GM19328 (cell line): ENCODE measurements at regions not wholly inside any gene's neighbourhood (a gene's known extent, or its start where the extent isn't known, plus 50 kb on each side); places are given as distances from the start of the nearest gene placed in this dataset.

Experiments used
- ATAC-seq: cut with Tn5 transposase; IDR thresholded peaks from one replicate; pipeline ENCODE4 v1.9.1; 2021; ENCODE audit warnings: mild to moderate bottlenecking, moderate library complexity; ENCODE audit not compliant: unreplicated experiment

- ATAC-seq, result no peak
Measured at GRCh38 chr1:88247666-88248065, 436.4 kb upstream of the PKN2 start.

- no peak for ATAC-seq
Measured at GRCh38 chr1:88250915-88251314, 433.2 kb upstream of the PKN2 start.

GRCh38 chr1:88252745-88253144 is 431.3 kb upstream of the PKN2 start:
- ATAC-seq, result no peak

GRCh38 chr1:88265606-88266005 is 418.5 kb upstream of the PKN2 start:
- ATAC-seq, result no peak

- no peak for ATAC-seq
Measured at GRCh38 chr1:88266051-88266450, 418.0 kb upstream of the PKN2 start.

- no peak for ATAC-seq
Measured at GRCh38 chr1:88272216-88272615, 411.9 kb upstream of the PKN2 start.

GRCh38 chr1:88274431-88274830 is 409.6 kb upstream of the PKN2 start:
- ATAC-seq, result no peak

- ATAC-seq, result no peak
Measured at GRCh38 chr1:88275259-88275862, 408.7 kb upstream of the PKN2 start.

GRCh38 chr1:88276163-88276562 is 407.9 kb upstream of the PKN2 start:
- ATAC-seq, result no peak

- no peak for ATAC-seq
Measured at GRCh38 chr1:88284066-88284465, 400.0 kb upstream of the PKN2 start.

- ATAC-seq, result no peak
Measured at GRCh38 chr1:88284666-88285366, 399.3 kb upstream of the PKN2 start.

GRCh38 chr1:88286716-88287115 is 397.4 kb upstream of the PKN2 start:
- no peak for ATAC-seq

- ATAC-seq, result no peak
Measured at GRCh38 chr1:88288571-88288970, 395.5 kb upstream of the PKN2 start.

- ATAC-seq, result no peak
Measured at GRCh38 chr1:88289401-88290102, 394.5 kb upstream of the PKN2 start.

GRCh38 chr1:88291611-88292354 is 392.3 kb upstream of the PKN2 start:
- no peak for ATAC-seq

GRCh38 chr1:88293691-88294190 is 390.3 kb upstream of the PKN2 start:
- ATAC-seq, result no peak

GRCh38 chr1:88296227-88296626 is 387.8 kb upstream of the PKN2 start:
- ATAC-seq, result no peak

GRCh38 chr1:88296642-88297041 is 387.4 kb upstream of the PKN2 start:
- ATAC-seq, result no peak

GRCh38 chr1:88298506-88298905 is 385.6 kb upstream of the PKN2 start:
- ATAC-seq, result no peak

GRCh38 chr1:88300752-88301263 is 383.3 kb upstream of the PKN2 start:
- no peak for ATAC-seq

GRCh38 chr1:88302843-88303486 is 381.1 kb upstream of the PKN2 start:
- no peak for ATAC-seq
